HCT116 (cell line): ENCODE measurements at regions not wholly inside any gene's neighbourhood (a gene's known extent, or its start where the extent isn't known, plus 50 kb on each side); places are given as distances from the start of the nearest gene placed in this dataset.

Source experiments
- ATAC-seq: fragments of 200-7000 bp; cut with Tn5 transposase; 2 replicates; pipeline ENCODE4 v1.9.1; 2020; ENCODE audit warnings: mild to moderate bottlenecking, moderate library complexity
- BruUV-seq: library from RNA; stranded (reverse); fragments of 400-500 nt; replicated peaks from 2 replicates; lab custom pipeline; 2021; lab: Mats Ljungman, UMichigan
- CTCF ChIA-PET: fragments of 300-600 bp; sonication (Branson Sonifier 250); formaldehyde crosslinking; loops from one replicate; lab custom pipeline; 2021; ENCODE audit warnings: antibody characterized with exemption; lab: Charles Lee
- POLR2A ChIA-PET: fragments of 300-600, 350-600 bp; sonication (Branson Sonifier 250); formaldehyde crosslinking; loops from one replicate; lab custom pipeline; 2021; ENCODE audit warnings: antibody characterized with exemption; lab: Charles Lee
- RAD21 ChIA-PET, 2 experiments: fragments of 300-600 bp; sonication (Branson Sonifier 250); formaldehyde crosslinking; loops; one replicate each; lab custom pipeline; 2023; ENCODE audit warnings: low total read pairs in 2 of 2; ENCODE audit not compliant: uncharacterized antibody in 2 of 2, unreplicated experiment in 2 of 2, low non-redundant PET in 1 of 2; lab: Charles Lee
- DNase-seq: peaks from one replicate; pipeline ENCODE4 v3.0.0-alpha.2; 2010; ENCODE audit warnings: low read depth, low spot score
- H2AFZ ChIP-seq: fragments of 200-600 bp; shearing (Covaris generic), sonication (generic); 2 replicates; pipeline ENCODE4 v1.6.1; 2017; ENCODE audit warnings: low read depth, mixed run types, mixed read lengths, antibody characterized with exemption, low read length; ENCODE audit not compliant: poor library complexity, severe bottlenecking
- H3K27ac ChIP-seq: 2 replicates; pipeline ENCODE4 v1.5.1; 2012; ENCODE audit warnings: low read depth, low read length
- H3K27me3 ChIP-seq: fragments of 200-600 bp; sonication (generic); 2 replicates; pipeline ENCODE4 v1.6.1; 2016; ENCODE audit warnings: mixed run types, low read length, mixed read lengths; ENCODE audit not compliant: insufficient read depth
- H3K36me3 ChIP-seq, 2 experiments: fragments of 200-500 bp in 1 of 2; fragments of 200-600 bp in 1 of 2; sonication (Bioruptor generic) in 1 of 2; sonication (generic) in 1 of 2; 2 replicates each; pipeline versions ENCODE4 v1.5.1 to v1.6.1; 2014 to 2016; ENCODE audit warnings: low read length in 2 of 2, inconsistent platforms in 1 of 2, mixed read lengths in 1 of 2, mixed run types in 1 of 2; ENCODE audit not compliant: insufficient read depth in 2 of 2, control insufficient read depth in 1 of 2
- H3K4me1 ChIP-seq, 2 experiments: fragments of 200-600 bp in 1 of 2; sonication (generic) in 1 of 2; 2 replicates each; pipeline versions ENCODE4 v1.5.1 to v1.6.1; 2012 to 2017; ENCODE audit warnings: low read length in 2 of 2, inconsistent platforms in 1 of 2, mild to moderate bottlenecking in 1 of 2, mixed read lengths in 1 of 2, mixed run types in 1 of 2, moderate library complexity in 1 of 2; ENCODE audit not compliant: insufficient read depth in 2 of 2, control insufficient read depth in 1 of 2
- H3K4me2 ChIP-seq: fragments of 200-600 bp; sonication (generic); 2 replicates; pipeline ENCODE4 v1.6.1; 2017; ENCODE audit warnings: mixed run types, low read length, mixed read lengths
- H3K4me3 ChIP-seq, 2 experiments: fragments of 200-600 bp in 1 of 2; sonication (generic) in 1 of 2; replicated peaks in 1 of 2; 2 replicates each; pipeline ENCODE4 v1.5.1; 2011 to 2016; ENCODE audit warnings: low read length in 2 of 2, control low read depth in 1 of 2, low read depth in 1 of 2, mild to moderate bottlenecking in 1 of 2, mixed read lengths in 1 of 2, mixed run types in 1 of 2
- H3K79me2 ChIP-seq: fragments of 200-600 bp; sonication (generic); 2 replicates; pipeline ENCODE4 v1.6.1; 2017; ENCODE audit warnings: mild to moderate bottlenecking, mixed run types, low read length, moderate library complexity, mixed read lengths; ENCODE audit not compliant: insufficient read depth
- H3K9ac ChIP-seq: fragments of 200-600 bp; sonication (generic); 2 replicates; pipeline ENCODE4 v1.6.1; 2016; ENCODE audit warnings: low read length, mixed read lengths
- H3K9me2 ChIP-seq: fragments of 200-600 bp; sonication (generic), shearing (Covaris generic); 2 replicates; pipeline ENCODE4 v1.6.1; 2017; ENCODE audit warnings: mixed run types, mild to moderate bottlenecking, moderate library complexity; ENCODE audit not compliant: insufficient read depth
- H3K9me3 ChIP-seq, 2 experiments: fragments of 200-500 bp in 1 of 2; fragments of 200-600 bp in 1 of 2; sonication (Bioruptor generic) in 1 of 2; sonication (generic) in 1 of 2; 2 replicates each; pipeline ENCODE4 v1.6.1; 2014 to 2017; ENCODE audit warnings: low read length in 2 of 2, mixed read lengths in 2 of 2, inconsistent platforms in 1 of 2, low read depth in 1 of 2, mild to moderate bottlenecking in 1 of 2, mixed run types in 1 of 2, moderate library complexity in 1 of 2; ENCODE audit not compliant: control insufficient read depth in 1 of 2, insufficient read depth in 1 of 2
- H4K20me1 ChIP-seq: fragments of 200-600 bp; sonication (generic), shearing (Covaris generic); 2 replicates; pipeline ENCODE4 v1.6.1; 2017; ENCODE audit warnings: mixed run types, mild to moderate bottlenecking, moderate library complexity; ENCODE audit not compliant: insufficient read depth
- CTCF ChIP-seq, 3 experiments: fragments of 200-600 bp in 1 of 3; sonication (generic) in 1 of 3; IDR thresholded peaks in 2 of 3; conservative IDR thresholded peaks in 1 of 3; 2 replicates each; pipeline ENCODE4 v1.5.1; 2012 to 2017; ENCODE audit warnings: low read depth in 2 of 3, low read length in 2 of 3, antibody characterized with exemption in 1 of 3, borderline replicate concordance in 1 of 3, control low read depth in 1 of 3, mild to moderate bottlenecking in 1 of 3, mixed read lengths in 1 of 3, mixed run types in 1 of 3, moderate library complexity in 1 of 3; ENCODE audit not compliant: insufficient read depth in 1 of 3
- EGR1 ChIP-seq: IDR thresholded peaks from 2 replicates; pipeline ENCODE4 v1.6.1; 2012; ENCODE audit warnings: low read depth
- ELF1 ChIP-seq: IDR thresholded peaks from 2 replicates; pipeline ENCODE4 v1.6.1; 2012; ENCODE audit warnings: low read depth, borderline replicate concordance
- EZH2phosphoT487 ChIP-seq: fragments of 200-600 bp; IDR thresholded peaks from 2 replicates; pipeline ENCODE4 v1.6.1; 2018; ENCODE audit warnings: antibody characterized with exemption, borderline replicate concordance
- FOSL1 ChIP-seq: IDR thresholded peaks from 2 replicates; pipeline ENCODE4 v1.6.1; 2012; ENCODE audit warnings: low read depth
- MAX ChIP-seq: IDR thresholded peaks from 2 replicates; pipeline ENCODE4 v1.6.1; 2012
- POLR2A ChIP-seq: IDR thresholded peaks from 2 replicates; pipeline ENCODE4 v1.7.0; 2011; ENCODE audit warnings: borderline replicate concordance; ENCODE audit not compliant: insufficient read depth, insufficient read length; ENCODE audit errors: extremely low read depth
- REST ChIP-seq: IDR thresholded peaks from 2 replicates; pipeline ENCODE4 v1.6.1; 2012; ENCODE audit warnings: low read depth
- SP1 ChIP-seq: IDR thresholded peaks from 2 replicates; pipeline ENCODE4 v1.6.1; 2012; ENCODE audit warnings: low read depth
- SRF ChIP-seq: IDR thresholded peaks from 2 replicates; pipeline ENCODE4 v1.6.1; 2012; ENCODE audit warnings: low read depth
- TCF7L2 ChIP-seq: IDR thresholded peaks from 2 replicates; pipeline ENCODE4 v1.7.0; 2011; ENCODE audit warnings: borderline replicate concordance, inconsistent platforms; ENCODE audit not compliant: insufficient read depth, insufficient read length; ENCODE audit errors: extremely low read depth
- YY1 ChIP-seq: IDR thresholded peaks from 2 replicates; pipeline ENCODE4 v1.6.1; 2011; ENCODE audit warnings: low read length, low read depth, moderate library complexity, mild to moderate bottlenecking; ENCODE audit not compliant: insufficient replicate concordance; ENCODE audit errors: extremely low read depth
- intact Hi-C: fragments of 100-400 bp; cut with micrococcal nuclease; formaldehyde crosslinking; loops from 2 replicates; pipeline ENCODE4 v1.10.0; 2022
- TF ChIP-seq, protein P1 (sequence below): IDR thresholded peaks from 2 replicates; pipeline ENCODE4 v1.6.1; 2012

DNA sequence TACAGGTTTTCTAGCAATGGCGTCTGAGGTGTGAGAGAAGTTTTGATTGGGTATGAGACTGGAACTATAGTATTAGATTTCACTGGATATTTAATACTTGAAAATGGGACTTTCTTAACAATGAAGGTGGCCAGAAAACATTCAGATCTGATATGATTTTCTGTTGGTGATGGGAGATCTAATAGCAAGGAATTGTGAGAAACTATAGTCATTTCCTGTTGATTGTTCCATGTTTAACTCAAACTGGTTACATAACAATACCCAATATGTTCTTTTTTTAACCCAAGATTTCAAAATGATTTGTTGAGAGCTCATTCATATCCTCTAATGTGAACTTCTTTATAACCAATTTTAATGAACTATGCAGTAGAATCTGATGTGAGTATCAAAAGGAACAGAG lies 793.2 kb upstream of the RGMB start:
- Histone ChIP-seq H3K4me3 (no peak overlapping the region), H3K27me3 (no peaks in the 10 kb centered on the region)
- DNase-seq (no peak), ATAC-seq (no peak)
- TF ChIP-seq SP1 (no peak), EGR1 (no peak), FOSL1 (no peak), MAX (no peak), EZH2phosphoT487 (no peak), POLR2A (no peak), CTCF (IDR thresholded peaks at IDR 0.05 in 2 of 3, conservative IDR thresholded peaks at IDR 0.05 in 1 of 3; ENCODE audit: borderline replicate concordance in 1 of 3, insufficient read depth in 1 of 3, low read depth in 2 of 3, low read length in 2 of 3) (no peak), YY1 (no peak), TCF7L2 (no peak), SRF (no peak), ELF1 (no peak), REST (no peak)
- TF ChIP-seq, protein P1, sequence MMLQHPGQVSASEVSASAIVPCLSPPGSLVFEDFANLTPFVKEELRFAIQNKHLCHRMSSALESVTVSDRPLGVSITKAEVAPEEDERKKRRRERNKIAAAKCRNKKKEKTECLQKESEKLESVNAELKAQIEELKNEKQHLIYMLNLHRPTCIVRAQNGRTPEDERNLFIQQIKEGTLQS, result no peak
- TF ChIP-seq, all 23 proteins: peak for 0
- no peak overlapping the region for H3K9ac ChIP-seq
- no peaks in the 10 kb centered on the region for H3K36me3 ChIP-seq
- H3K79me2 ChIP-seq, result no peaks in the 10 kb centered on the region
- ChIA-PET RAD21 (no interaction called here), POLR2A (no interaction called here), CTCF (no interaction called here)
- H2AFZ ChIP-seq, result no peak overlapping the region
- intact Hi-C loops, result no loop called here
- H3K4me1 ChIP-seq, result no peaks in the 10 kb centered on the region
- H3K9me3 ChIP-seq, result no peaks in the 10 kb centered on the region
- no peak overlapping the region for H3K4me2 ChIP-seq
- no peaks in the 10 kb centered on the region for H4K20me1 ChIP-seq
- H3K9me2 ChIP-seq, result no peaks in the 10 kb centered on the region
- no peak overlapping the region for H3K27ac ChIP-seq
- no TSS peak for BruUV-seq
